ENCODE measurements at regions not wholly inside any gene's neighbourhood (a gene's known extent, or its start where the extent isn't known, plus 50 kb on each side); places are given as distances from the start of the nearest gene placed in this dataset.
"Not testable (repeated sequence)": the region's sequence is repeated elsewhere in the genome, so short reads cannot be mapped to it uniquely, and the experiment has no call there.

DNA sequence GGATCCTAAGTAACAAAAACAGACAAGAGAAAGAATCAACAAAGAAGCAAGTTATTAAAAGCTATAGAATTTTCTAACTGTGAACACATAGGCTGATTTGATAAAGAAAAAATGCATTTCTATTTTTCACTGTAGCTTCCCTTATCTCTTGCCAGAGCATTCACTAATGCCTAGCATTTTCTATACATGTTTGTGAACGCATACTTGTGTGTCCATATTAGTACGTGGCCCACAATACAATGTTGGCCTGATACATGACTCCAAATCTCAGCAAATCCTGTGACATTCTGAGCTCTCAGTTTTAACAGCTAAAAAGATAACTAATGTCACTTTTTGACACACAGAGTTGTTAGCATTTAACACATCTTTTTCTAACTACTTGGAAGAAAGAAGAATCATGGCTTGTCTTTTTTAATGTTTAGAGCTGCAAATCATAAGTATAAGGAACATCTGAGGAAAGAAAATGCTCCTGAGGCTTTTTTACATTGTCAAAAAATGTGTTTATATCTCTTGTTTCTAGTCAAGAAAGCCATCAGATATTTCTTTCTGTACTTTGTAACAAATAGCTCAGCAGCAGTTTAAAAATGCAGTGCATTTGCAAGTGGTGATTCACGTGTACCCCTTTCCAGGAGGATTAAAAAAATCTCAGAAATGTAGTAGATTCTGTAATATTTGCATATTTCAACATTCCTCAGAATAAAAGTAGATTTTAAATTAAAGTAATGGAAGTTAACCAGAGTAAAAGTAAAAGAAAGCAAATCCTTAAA, 1646.8 kb upstream of the TMEFF2 start:
- Histone ChIP-seq H3K27ac (no peak overlapping the region), H3K4me1 (no peaks in the 10 kb centered on the region), H3K36me3 (no peaks in the 10 kb centered on the region), H3K9me3 (no peaks in the 10 kb centered on the region), H3K27me3 (replicated peaks in 1 of 7) (no peaks in the 10 kb centered on the region), H3K4me3 (no peak overlapping the region)
- WGBS, 5 donors: 73 to 80% (median 76%) methylated on average over 3 of the region's 3 CpGs
- intact Hi-C loops (cut with DNase I; ENCODE audit: low total_unique reads): no loop called here
- DNase-seq: no peak
- no peak for TF ChIP-seq POLR2A (IDR thresholded peaks at IDR 0.05)
- TF ChIP-seq POLR2AphosphoS5 (IDR thresholded peaks at IDR 0.05): no peak
- no peak for TF ChIP-seq CTCF (IDR thresholded peaks at IDR 0.05 in 8 of 11, conservative IDR thresholded peaks at IDR 0.05 in 3 of 11)

- TF ChIP-seq POLR2AphosphoS5 (IDR thresholded peaks at IDR 0.05) (no peak), CTCF (IDR thresholded peaks at IDR 0.05 in 8 of 11, conservative IDR thresholded peaks at IDR 0.05 in 3 of 11) (no peak), POLR2A (IDR thresholded peaks at IDR 0.05) (no peak)
- no peaks in the 10 kb centered on the region for H3K36me3 ChIP-seq
- peaks cover 0 to 12% (median 0%) of the 10 kb centered on the region in 8 donors for H3K9me3 ChIP-seq
- H3K4me1 ChIP-seq: no peaks in the 10 kb centered on the region
- DNase-seq: no peak
- no peak overlapping the region for H3K4me3 ChIP-seq
- no peaks in the 10 kb centered on the region for H3K27me3 ChIP-seq (replicated peaks in 1 of 7)
- no peak overlapping the region for H3K27ac ChIP-seq
- intact Hi-C loops (cut with DNase I; ENCODE audit: low total_unique reads): no loop called here
These were observed 1642.5 kb upstream of the TMEFF2 start for GRCh38 chr2:193837111-193837738.

DNA sequence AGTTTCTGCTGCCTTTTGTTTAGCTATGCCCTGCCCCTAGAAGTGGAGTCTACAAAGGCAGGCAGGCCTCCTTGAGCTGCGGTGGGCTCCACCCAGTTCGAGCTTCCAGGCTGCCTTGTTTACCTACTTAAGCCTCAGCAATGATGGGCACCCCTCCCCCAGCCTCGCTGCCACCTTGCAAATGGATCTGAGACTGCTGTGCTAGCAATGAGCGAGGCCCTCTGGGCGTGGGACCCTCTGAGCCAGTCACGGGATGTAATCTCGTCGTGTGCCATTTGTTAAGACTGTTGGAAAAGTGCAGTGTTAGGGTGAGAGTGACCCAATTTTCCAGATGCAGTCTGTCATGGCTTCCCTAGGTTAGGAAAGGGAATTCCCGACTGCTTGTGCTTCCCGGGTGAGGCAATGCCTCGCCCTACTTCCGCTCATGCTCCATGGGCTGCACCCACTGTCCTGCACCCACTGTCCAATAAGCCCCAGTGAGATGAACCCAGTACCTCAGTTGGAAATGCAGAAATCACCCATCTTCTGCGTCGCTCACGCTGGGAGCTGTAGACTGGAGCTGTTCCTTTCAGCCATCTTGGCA, 1641.8 kb upstream of the TMEFF2 start:
- H3K4me3 ChIP-seq; H3K27me3 ChIP-seq (replicated peaks in 1 of 7); H3K36me3 ChIP-seq; intact Hi-C loops (cut with DNase I; ENCODE audit: low total_unique reads); H3K27ac ChIP-seq; DNase-seq; H3K4me1 ChIP-seq: not testable (repeated sequence)
- 80 to 89% (median 83%) methylated on average over 14 to 15 of the region's 15 CpGs for WGBS, 5 donors
- peaks cover 0 to 12% (median 0%) of the 10 kb centered on the region in 8 donors for H3K9me3 ChIP-seq

GRCh38 chr2:193833895-193834294, 1639.2 kb upstream of the TMEFF2 start:
- H3K4me3 ChIP-seq; intact Hi-C loops (cut with DNase I; ENCODE audit: low total_unique reads); H3K27ac ChIP-seq; H3K27me3 ChIP-seq (replicated peaks in 1 of 7); H3K4me1 ChIP-seq; H3K36me3 ChIP-seq; DNase-seq: not testable (repeated sequence)
- peaks cover 0 to 12% (median 0%) of the 10 kb centered on the region in 8 donors for H3K9me3 ChIP-seq
- WGBS, 5 donors: 30 to 70% (median 41%) methylated on average over 2 of the region's 2 CpGs

- intact Hi-C loops (cut with DNase I; ENCODE audit: low total_unique reads): no loop called here
- no peaks in the 10 kb centered on the region for H3K4me1 ChIP-seq
- no peak for TF ChIP-seq CTCF (IDR thresholded peaks at IDR 0.05 in 8 of 11, conservative IDR thresholded peaks at IDR 0.05 in 3 of 11)
- TF ChIP-seq POLR2A (IDR thresholded peaks at IDR 0.05): no peak
- H3K4me3 ChIP-seq: no peak overlapping the region
- peaks cover 0 to 32% (median 18%) of the 10 kb centered on the region in 8 donors for H3K9me3 ChIP-seq
- no peaks in the 10 kb centered on the region for H3K27me3 ChIP-seq (replicated peaks in 1 of 7)
- DNase-seq: no peak
- WGBS, 5 donors: 57 to 71% (median 67%) methylated on average over 1 of the region's 1 CpG
- H3K27ac ChIP-seq: no peak overlapping the region
- H3K36me3 ChIP-seq: no peaks in the 10 kb centered on the region
These were observed 1629.7 kb upstream of the TMEFF2 start for GRCh38 chr2:193824474-193824873.

Data from spleen (tissue), 11 donors.